ENCODE measurements at regions not wholly inside any gene's neighbourhood (a gene's known extent, or its start where the extent isn't known, plus 50 kb on each side); places are given as distances from the start of the nearest gene placed in this dataset.

DNA sequence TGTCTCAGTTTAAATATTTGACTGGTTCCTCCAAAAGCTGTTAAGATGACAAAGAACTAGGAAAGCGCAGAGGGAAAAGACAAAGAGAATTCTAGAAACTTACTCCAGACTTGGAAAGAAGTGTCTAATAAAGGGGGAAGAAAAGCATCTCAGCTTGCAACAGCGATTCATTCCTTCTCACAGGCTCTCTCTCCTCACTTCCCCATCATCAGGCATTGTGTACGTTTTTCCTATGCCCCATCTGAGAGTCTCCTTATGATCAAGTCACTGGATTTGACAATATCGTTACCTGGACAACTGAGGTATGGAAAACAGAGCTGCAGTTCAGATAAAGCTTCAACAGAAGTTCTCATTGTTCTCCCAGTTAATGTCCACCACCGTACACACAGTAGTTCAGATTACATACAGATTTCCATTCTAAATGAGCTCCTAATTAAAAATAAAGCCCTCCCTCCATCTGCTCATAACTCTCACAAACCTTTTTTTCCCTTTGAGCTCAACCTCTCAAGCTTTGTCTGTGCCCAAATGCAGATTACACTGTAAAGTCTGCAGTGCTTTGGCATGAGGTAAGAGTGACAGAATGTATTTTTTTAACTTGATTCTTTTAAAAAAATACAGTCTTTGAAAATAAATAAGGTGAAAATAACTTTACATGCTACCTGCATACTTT, 254.4 kb upstream of the THBS1 start:
- no peaks in the 10 kb centered on the region for H3K4me1 ChIP-seq (ENCODE audit: control insufficient read depth, insufficient read depth, low read length)
- ChIA-PET CTCF (no interaction called here), POLR2A (no interaction called here)
- no peak overlapping the region for H3K4me3 ChIP-seq (ENCODE audit: low read depth in 2 of 2, low read length in 2 of 2)
- no peak for TF ChIP-seq REST (IDR thresholded peaks at IDR 0.05; ENCODE audit: insufficient read depth in 1 of 2, low read depth in 2 of 2, low read length in 1 of 2)
- TF ChIP-seq TCF7L2 (IDR thresholded peaks at IDR 0.05; ENCODE audit: low read depth, low read length), result no peak
- TF ChIP-seq, protein P1, sequence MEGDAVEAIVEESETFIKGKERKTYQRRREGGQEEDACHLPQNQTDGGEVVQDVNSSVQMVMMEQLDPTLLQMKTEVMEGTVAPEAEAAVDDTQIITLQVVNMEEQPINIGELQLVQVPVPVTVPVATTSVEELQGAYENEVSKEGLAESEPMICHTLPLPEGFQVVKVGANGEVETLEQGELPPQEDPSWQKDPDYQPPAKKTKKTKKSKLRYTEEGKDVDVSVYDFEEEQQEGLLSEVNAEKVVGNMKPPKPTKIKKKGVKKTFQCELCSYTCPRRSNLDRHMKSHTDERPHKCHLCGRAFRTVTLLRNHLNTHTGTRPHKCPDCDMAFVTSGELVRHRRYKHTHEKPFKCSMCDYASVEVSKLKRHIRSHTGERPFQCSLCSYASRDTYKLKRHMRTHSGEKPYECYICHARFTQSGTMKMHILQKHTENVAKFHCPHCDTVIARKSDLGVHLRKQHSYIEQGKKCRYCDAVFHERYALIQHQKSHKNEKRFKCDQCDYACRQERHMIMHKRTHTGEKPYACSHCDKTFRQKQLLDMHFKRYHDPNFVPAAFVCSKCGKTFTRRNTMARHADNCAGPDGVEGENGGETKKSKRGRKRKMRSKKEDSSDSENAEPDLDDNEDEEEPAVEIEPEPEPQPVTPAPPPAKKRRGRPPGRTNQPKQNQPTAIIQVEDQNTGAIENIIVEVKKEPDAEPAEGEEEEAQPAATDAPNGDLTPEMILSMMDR (IDR thresholded peaks at IDR 0.05), result no peak
- TF ChIP-seq POLR2AphosphoS5 (IDR thresholded peaks at IDR 0.05; ENCODE audit: low read depth, low read length), result no peak
- TF ChIP-seq SIN3A (IDR thresholded peaks at IDR 0.05; ENCODE audit: borderline replicate concordance, insufficient read depth, low read depth, low read length), result no peak
- ATAC-seq (no peak), DNase-seq (ENCODE audit: low read depth, low spot score) (no peak)
- H3K27me3 ChIP-seq (ENCODE audit: control insufficient read depth, insufficient read depth, low read length), result no peaks in the 10 kb centered on the region
- intact Hi-C loops (cut with micrococcal nuclease; ENCODE audit: unreplicated experiment) (no loop called here), in situ Hi-C loops (cut with HindIII; ENCODE audit: low pct_unique_long_range_greater_than_20kb, low sequenced_read_pairs) (no loop called here)
- no TSS peak for BruUV-seq (replicated peaks)
- no peak overlapping the region for H3K27ac ChIP-seq (ENCODE audit: low read length)
- H3K36me3 ChIP-seq (ENCODE audit: control insufficient read depth, insufficient read depth, low read length), result no peaks in the 10 kb centered on the region
- no peaks in the 10 kb centered on the region for H3K9me3 ChIP-seq (ENCODE audit: control insufficient read depth, insufficient read depth, low read depth, low read length)

- BruUV-seq (replicated peaks), result no TSS peak
These were observed 253.7 kb upstream of the THBS1 start for GRCh38 chr15:39327005-39327730.

More at GRCh38 chr15:39327005-39327730, 253.7 kb upstream of the THBS1 start:
- H3K36me3 ChIP-seq (ENCODE audit: control insufficient read depth, insufficient read depth, low read length), result no peaks in the 10 kb centered on the region
- no peaks in the 10 kb centered on the region for H3K9me3 ChIP-seq (ENCODE audit: control insufficient read depth, insufficient read depth, low read depth, low read length)
- TF ChIP-seq POLR2AphosphoS5 (IDR thresholded peaks at IDR 0.05; ENCODE audit: low read depth, low read length) (no peak), TCF7L2 (IDR thresholded peaks at IDR 0.05; ENCODE audit: low read depth, low read length) (no peak), SIN3A (IDR thresholded peaks at IDR 0.05; ENCODE audit: borderline replicate concordance, insufficient read depth, low read depth, low read length) (no peak), REST (IDR thresholded peaks at IDR 0.05; ENCODE audit: insufficient read depth in 1 of 2, low read depth in 2 of 2, low read length in 1 of 2) (no peak)
- TF ChIP-seq, protein P1 (IDR thresholded peaks at IDR 0.05), result no peak
- no peaks in the 10 kb centered on the region for H3K4me1 ChIP-seq (ENCODE audit: control insufficient read depth, insufficient read depth, low read length)
- ChIA-PET POLR2A (no interaction called here), CTCF (no interaction called here)
- intact Hi-C loops (cut with micrococcal nuclease; ENCODE audit: unreplicated experiment) (no loop called here), in situ Hi-C loops (cut with HindIII; ENCODE audit: low pct_unique_long_range_greater_than_20kb, low sequenced_read_pairs) (no loop called here)
- ATAC-seq (no peak), DNase-seq (ENCODE audit: low read depth, low spot score) (no peak)
- no peak overlapping the region for H3K27ac ChIP-seq (ENCODE audit: low read length)
- H3K27me3 ChIP-seq (ENCODE audit: control insufficient read depth, insufficient read depth, low read length), result no peaks in the 10 kb centered on the region
- no peak overlapping the region for H3K4me3 ChIP-seq (ENCODE audit: low read depth in 2 of 2, low read length in 2 of 2)

Data from Panc1 (cell line).